H1 (cell line): ENCODE measurements at regions not wholly inside any gene's neighbourhood (a gene's known extent, or its start where the extent isn't known, plus 50 kb on each side); places are given as distances from the start of the nearest gene placed in this dataset.

Experiments used
- CTCF ChIA-PET: fragments of 300-600 bp; sonication (Branson Sonifier 250); formaldehyde crosslinking; loops from one replicate; lab custom pipeline; 2021; ENCODE audit not compliant: partially characterized antibody; lab: Charles Lee
- POLR2A ChIA-PET: fragments of 300-600 bp; sonication (Branson Sonifier 250); formaldehyde crosslinking; loops from one replicate; lab custom pipeline; 2021; ENCODE audit warnings: inconsistent platforms; ENCODE audit not compliant: partially characterized antibody; lab: Charles Lee
- DNase-seq, 2 experiments: peaks; one replicate each; pipeline versions ENCODE4 v3.0.0 to v3.0.0-alpha.2; 2010 to 2022; ENCODE audit warnings: low spot score in 2 of 2, low read depth in 1 of 2, mixed read lengths in 1 of 2
- FAIRE-seq: peaks from 2 replicates; lab custom pipeline; 2011; peaks lifted over from hg19 to GRCh38; lab: Jason Lieb, UNC
- H2AFZ ChIP-seq: 2 replicates; pipeline ENCODE4 v1.8.1; 2012; ENCODE audit warnings: low read length, inconsistent platforms
- H2AK5ac ChIP-seq: 2 replicates; pipeline ENCODE4 v1.6.1; 2013; ENCODE audit warnings: low read depth, low read length
- H2BK120ac ChIP-seq: replicated peaks from 2 replicates; pipeline ENCODE3; 2013; ENCODE audit warnings: low read depth, low read length, inconsistent platforms
- H2BK12ac ChIP-seq: 2 replicates; pipeline ENCODE4 v1.6.1; 2013; ENCODE audit warnings: low read depth, low read length
- H2BK15ac ChIP-seq: 2 replicates; pipeline ENCODE4 v1.6.1; 2013; ENCODE audit warnings: low read length
- H2BK20ac ChIP-seq: 2 replicates; pipeline ENCODE4 v1.6.1; 2013; ENCODE audit warnings: low read length
- H2BK5ac ChIP-seq: 2 replicates; pipeline ENCODE4 v1.6.1; 2013; ENCODE audit warnings: low read depth, low read length
- H3K14ac ChIP-seq: 2 replicates; pipeline ENCODE4 v1.6.1; 2013; ENCODE audit warnings: inconsistent platforms; ENCODE audit not compliant: insufficient read length
- H3K18ac ChIP-seq: 2 replicates; pipeline ENCODE4 v1.6.1; 2013; ENCODE audit warnings: low read length; ENCODE audit errors: extremely low read depth
- H3K23ac ChIP-seq: 2 replicates; pipeline ENCODE4 v1.6.1; 2013; ENCODE audit warnings: inconsistent platforms; ENCODE audit not compliant: insufficient read length
- H3K23me2 ChIP-seq: 2 replicates; pipeline ENCODE4 v1.6.1; 2013; ENCODE audit warnings: low read depth, low read length
- H3K27ac ChIP-seq: 2 replicates; pipeline ENCODE4 v1.6.1; 2011; ENCODE audit warnings: low read depth, low read length, inconsistent platforms
- H3K27me3 ChIP-seq, 4 experiments: replicated peaks in 1 of 4; 1 replicate in 1 of 4; 2 replicates in 3 of 4; pipeline versions ENCODE4 v1.6.1 to v1.8.1; 2011 to 2013; ENCODE audit warnings: low read length in 3 of 4, mild to moderate bottlenecking in 3 of 4, inconsistent platforms in 2 of 4, mixed read lengths in 2 of 4, moderate library complexity in 1 of 4; ENCODE audit not compliant: control insufficient read depth in 3 of 4, insufficient read depth in 3 of 4; ENCODE audit errors: extremely low read depth in 1 of 4
- H3K36me3 ChIP-seq, 4 experiments: 2 replicates each; pipeline versions ENCODE4 v1.6.1 to v1.8.1; 2011 to 2013; ENCODE audit warnings: mild to moderate bottlenecking in 4 of 4, low read length in 3 of 4, moderate library complexity in 2 of 4, control low read depth in 1 of 4, inconsistent platforms in 1 of 4; ENCODE audit not compliant: insufficient read depth in 4 of 4, control insufficient read depth in 2 of 4
- H3K4ac ChIP-seq: replicated peaks from 2 replicates; pipeline ENCODE3; 2013; ENCODE audit warnings: low read length, low read depth, mixed read lengths, inconsistent platforms; ENCODE audit not compliant: insufficient read length
- H3K4me1 ChIP-seq, 4 experiments: replicated peaks in 1 of 4; 1 replicate in 1 of 4; 2 replicates in 3 of 4; pipeline versions ENCODE4 v1.6.1 to v1.8.1; 2011 to 2013; ENCODE audit warnings: low read length in 3 of 4, inconsistent platforms in 2 of 4, mixed read lengths in 1 of 4; ENCODE audit not compliant: insufficient read depth in 4 of 4, control insufficient read depth in 3 of 4
- H3K4me2 ChIP-seq, 2 experiments: 2 replicates each; pipeline versions ENCODE4 v1.6.1 to v1.8.1; 2011 to 2013; ENCODE audit warnings: low read depth in 2 of 2, low read length in 2 of 2, control low read depth in 1 of 2, inconsistent platforms in 1 of 2, mild to moderate bottlenecking in 1 of 2; ENCODE audit not compliant: insufficient read depth in 1 of 2
- H3K4me3 ChIP-seq, 4 experiments: fragments of 200-600, 300-600 bp in 1 of 4; sonication (generic), shearing (Covaris generic), sonication (Bioruptor Twin) in 1 of 4; 2 replicates each; pipeline versions ENCODE4 v1.5.1 to v1.8.1; 2011 to 2016; ENCODE audit warnings: low read length in 4 of 4, low read depth in 3 of 4, control low read depth in 2 of 4, inconsistent platforms in 2 of 4, mild to moderate bottlenecking in 2 of 4, mixed read lengths in 1 of 4, moderate library complexity in 1 of 4; ENCODE audit not compliant: insufficient read depth in 2 of 4; ENCODE audit errors: extremely low read depth in 1 of 4
- H3K56ac ChIP-seq: replicated peaks from 2 replicates; pipeline ENCODE3; 2013; ENCODE audit warnings: low read depth, mild to moderate bottlenecking, mixed read lengths, low read length, inconsistent platforms; ENCODE audit not compliant: insufficient read length
- H3K79me1 ChIP-seq: 2 replicates; pipeline ENCODE4 v1.6.1; 2013; ENCODE audit warnings: low read depth, low read length, control low read depth
- H3K79me2 ChIP-seq, 2 experiments: 2 replicates each; pipeline versions ENCODE4 v1.6.1 to v1.8.1; 2012 to 2013; ENCODE audit warnings: low read length in 2 of 2, mild to moderate bottlenecking in 2 of 2, inconsistent platforms in 1 of 2; ENCODE audit not compliant: insufficient read depth in 2 of 2, control insufficient read depth in 1 of 2
- H3K9ac ChIP-seq, 4 experiments: replicated peaks in 1 of 4; 1 replicate in 1 of 4; 2 replicates in 3 of 4; pipeline versions ENCODE4 v1.6.1 to v1.8.1; 2011 to 2013; ENCODE audit warnings: low read depth in 3 of 4, low read length in 3 of 4, control low read depth in 2 of 4, mild to moderate bottlenecking in 2 of 4, moderate library complexity in 2 of 4, inconsistent platforms in 1 of 4; ENCODE audit errors: extremely low read depth in 1 of 4
- H3K9me3 ChIP-seq, 2 experiments: 2 replicates each; pipeline versions ENCODE4 v1.6.1 to v1.8.1; 2012 to 2013; ENCODE audit warnings: mild to moderate bottlenecking in 2 of 2, moderate library complexity in 2 of 2, control low read depth in 1 of 2, inconsistent platforms in 1 of 2, low read depth in 1 of 2, low read length in 1 of 2, mixed read lengths in 1 of 2; ENCODE audit not compliant: insufficient read depth in 2 of 2
- H4K20me1 ChIP-seq, 2 experiments: replicated peaks in 1 of 2; 2 replicates each; pipeline versions ENCODE3 to v1.8.1; 2011 to 2013; ENCODE audit warnings: inconsistent platforms in 2 of 2, low read length in 2 of 2, mild to moderate bottlenecking in 1 of 2; ENCODE audit not compliant: insufficient read depth in 2 of 2, control insufficient read depth in 1 of 2
- H4K5ac ChIP-seq: 2 replicates; pipeline ENCODE4 v1.6.1; 2013; ENCODE audit warnings: low read length, low read depth, mixed read lengths, inconsistent platforms; ENCODE audit not compliant: insufficient read length
- H4K8ac ChIP-seq: 2 replicates; pipeline ENCODE4 v1.8.0; 2013; ENCODE audit warnings: mild to moderate bottlenecking, moderate library complexity, low read length, inconsistent platforms; ENCODE audit not compliant: insufficient read depth; ENCODE audit errors: extremely low read depth
- H4K91ac ChIP-seq: replicated peaks from 2 replicates; pipeline ENCODE3; 2013; ENCODE audit warnings: low read length, mixed read lengths, inconsistent platforms; ENCODE audit not compliant: insufficient read length
- TCF12 ChIP-seq: IDR thresholded peaks from 2 replicates; pipeline ENCODE4 v1.6.1; 2011; ENCODE audit warnings: low read depth, mild to moderate bottlenecking, low read length
- WGBS, 2 experiments: shearing (Covaris generic) in 1 of 2; methylation state at CpG; one replicate each; pipeline versions ENCODE4 v1.1.6 to v1.1.7; 2013 to 2015; ENCODE audit warnings: low lambda C conversion rate in 2 of 2, mixed read lengths in 2 of 2, inconsistent platforms in 1 of 2, low coverage in 1 of 2, missing lambda C conversion rate in 1 of 2; ENCODE audit not compliant: insufficient replicate concordance in 2 of 2, insufficient coverage in 1 of 2, insufficient read length in 1 of 2; ENCODE audit errors: extremely low coverage in 1 of 2, missing lambda C conversion rate in 1 of 2; 5-methylcytosine and 5-hydroxymethylcytosine counted together

DNA sequence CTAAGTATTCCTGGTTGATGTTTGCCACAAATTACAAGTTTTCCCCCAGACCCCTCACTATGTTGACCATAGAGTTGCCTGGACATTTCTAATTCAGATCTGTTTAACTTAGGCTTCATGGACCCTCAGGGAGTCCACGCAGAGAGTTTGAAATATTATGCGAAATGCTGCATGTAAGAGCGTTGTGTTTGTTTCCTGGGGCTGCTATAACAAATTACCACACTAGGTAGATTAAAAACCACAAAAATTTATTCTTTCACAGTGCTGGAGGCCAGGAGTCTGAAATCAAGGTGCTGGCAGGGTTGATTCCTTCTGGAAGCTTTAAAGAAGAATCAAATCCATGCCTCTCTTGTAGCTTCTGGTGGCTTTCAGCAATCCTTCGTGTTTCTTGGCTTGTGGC, 177.9 kb upstream of the KITLG start:
- H3K18ac ChIP-seq: no peak overlapping the region
- DNase-seq (no peak), FAIRE-seq (no peak)
- no peak overlapping the region for H3K4me2 ChIP-seq
- H2BK12ac ChIP-seq: no peak overlapping the region
- no peaks in the 10 kb centered on the region for H3K4me1 ChIP-seq
- CTCF ChIA-PET: no interaction called here
- H3K4ac ChIP-seq: no peak overlapping the region
- 92% methylated on average over 4 of the region's 4 CpGs; no CpG with 5 or more reads in 1 of the 2 experiments for WGBS, 2 experiments
- H2AK5ac ChIP-seq: no peak overlapping the region
- no peaks in the 10 kb centered on the region for H3K27me3 ChIP-seq
- H2BK20ac ChIP-seq: no peak overlapping the region
- no peak for TF ChIP-seq TCF12
- TF ChIP-seq, all 59 proteins: peak for 0
- no peak overlapping the region for H2BK15ac ChIP-seq
- H3K9ac ChIP-seq: no peak overlapping the region
- H3K56ac ChIP-seq: no peak overlapping the region
- no peak overlapping the region for H3K4me3 ChIP-seq
- H2BK120ac ChIP-seq: no peak overlapping the region
- no peak overlapping the region for H4K91ac ChIP-seq
- POLR2A ChIA-PET: no interaction called here
- no peaks in the 10 kb centered on the region for H3K23me2 ChIP-seq
- no peak overlapping the region for H3K27ac ChIP-seq
- H3K9me3 ChIP-seq: no peaks in the 10 kb centered on the region
- no peaks in the 10 kb centered on the region for H3K36me3 ChIP-seq
- no peak overlapping the region for H4K5ac ChIP-seq
- H2BK5ac ChIP-seq: no peak overlapping the region
- no peak overlapping the region for H2AFZ ChIP-seq
- H3K23ac ChIP-seq: no peak overlapping the region
- H3K14ac ChIP-seq: no peak overlapping the region
- no peaks in the 10 kb centered on the region for H3K79me1 ChIP-seq
- H4K8ac ChIP-seq: no peak overlapping the region
- no peaks in the 10 kb centered on the region for H4K20me1 ChIP-seq
- H3K79me2 ChIP-seq: no peaks in the 10 kb centered on the region
